Neural cell (in vitro differentiated cells): ENCODE measurements at regions not wholly inside any gene's neighbourhood (a gene's known extent, or its start where the extent isn't known, plus 50 kb on each side); places are given as distances from the start of the nearest gene placed in this dataset.

Experiments
- CTCF ChIP-seq: fragments of 450-650 bp; IDR thresholded peaks from 2 replicates; pipeline ENCODE4 v1.5.1; 2014; ENCODE audit warnings: antibody characterized with exemption, mild to moderate bottlenecking, moderate library complexity; ENCODE audit not compliant: poor library complexity, severe bottlenecking
- EP300 ChIP-seq: fragments of 450-650 bp; conservative IDR thresholded peaks from 2 replicates; pipeline ENCODE4 v1.6.1; 2014; ENCODE audit warnings: antibody characterized with exemption, mild to moderate bottlenecking, moderate library complexity; ENCODE audit not compliant: poor library complexity, severe bottlenecking
- EZH2 ChIP-seq: fragments of 200-600, 300-800 bp; shearing (Covaris generic), sonication (generic); IDR thresholded peaks from 2 replicates; pipeline ENCODE4 v1.6.1; 2014; ENCODE audit warnings: antibody characterized with exemption, low read length, borderline replicate concordance, mild to moderate bottlenecking; ENCODE audit not compliant: insufficient read depth, poor library complexity, severe bottlenecking
- POLR2AphosphoS5 ChIP-seq: IDR thresholded peaks from 2 replicates; pipeline ENCODE4 v1.6.1; 2012
- RAD21 ChIP-seq: fragments of 450-650 bp; conservative IDR thresholded peaks from 2 replicates; pipeline ENCODE4 v1.6.1; 2014; ENCODE audit warnings: antibody characterized with exemption, mild to moderate bottlenecking, moderate library complexity
- REST ChIP-seq: IDR thresholded peaks from 2 replicates; pipeline ENCODE4 v1.6.1; 2012; ENCODE audit warnings: borderline replicate concordance
- SMC3 ChIP-seq: fragments of 450-650 bp; conservative IDR thresholded peaks from 2 replicates; pipeline ENCODE4 v1.6.1; 2014; ENCODE audit warnings: antibody characterized with exemption, mild to moderate bottlenecking, moderate library complexity; ENCODE audit not compliant: poor library complexity
- TAF1 ChIP-seq: IDR thresholded peaks from 2 replicates; pipeline ENCODE4 v1.6.1; 2012; ENCODE audit warnings: low read depth

GRCh38 chr21:32114419-32115035 is 164.3 kb downstream of the MIS18A start:
- no peak for TF ChIP-seq REST
- no peak for TF ChIP-seq CTCF
- no peak for TF ChIP-seq POLR2AphosphoS5
- TF ChIP-seq EP300: no peak
- no peak for TF ChIP-seq SMC3
- no peak for TF ChIP-seq EZH2
- TF ChIP-seq RAD21: no peak
- no peak for TF ChIP-seq TAF1
